ENCODE measurements at regions not wholly inside any gene's neighbourhood (a gene's known extent, or its start where the extent isn't known, plus 50 kb on each side); places are given as distances from the start of the nearest gene placed in this dataset.

DNA sequence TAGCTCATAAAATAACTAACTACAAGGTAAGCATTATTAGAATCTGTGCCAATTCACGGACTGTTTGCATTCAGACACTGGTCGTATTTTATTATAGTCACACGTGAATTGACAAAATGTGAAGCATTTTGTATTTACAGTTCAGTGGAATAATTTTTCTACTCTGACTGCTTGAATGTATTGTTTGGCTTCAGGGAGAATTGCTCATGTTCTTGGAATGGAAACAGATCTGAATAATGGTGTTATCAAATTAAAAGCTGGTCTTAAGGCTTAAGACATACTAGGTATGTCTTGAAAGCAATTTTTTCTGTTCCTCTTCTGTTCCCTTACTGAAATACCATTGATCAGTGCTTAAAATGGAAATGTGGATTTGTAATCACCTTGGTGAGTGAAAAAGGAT, 543.7 kb upstream of the TLE4 start:
- DNase-seq: no peak
- H3K27me3 ChIP-seq (ENCODE audit: control insufficient read depth, insufficient read depth, low read length): no peaks in the 10 kb centered on the region

DNA sequence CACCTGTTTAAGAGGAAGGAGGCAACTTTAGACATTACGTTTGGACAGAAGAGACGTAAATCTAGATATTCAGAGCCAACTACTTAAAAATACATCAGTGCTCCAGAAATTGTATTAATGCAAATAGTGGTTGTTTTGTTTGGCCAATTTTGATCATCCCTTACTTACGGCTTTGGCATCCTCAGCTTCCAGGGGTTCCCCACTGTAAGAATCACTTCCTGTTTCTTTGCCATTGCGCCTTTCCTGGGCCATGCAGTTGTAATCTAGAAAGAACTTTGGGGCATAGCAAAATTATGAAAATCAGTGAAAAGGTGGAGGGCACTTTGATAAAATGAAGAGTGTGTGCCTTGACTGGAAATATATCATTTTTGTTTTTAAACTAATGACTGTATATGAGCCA, 537.2 kb upstream of the TLE4 start:
- DNase-seq: no peak
- Histone ChIP-seq H3K4me3 (ENCODE audit: insufficient read depth, low read depth, low read length) (no peak overlapping the region), H3K36me3 (replicated peaks; ENCODE audit: control insufficient read depth, insufficient read depth, low read length) (no peaks in the 10 kb centered on the region), H3K27me3 (ENCODE audit: control insufficient read depth, insufficient read depth, low read length) (no peaks in the 10 kb centered on the region)

More for the DNA sequence above, 543.7 kb upstream of the TLE4 start:
- H3K4me3 ChIP-seq (ENCODE audit: insufficient read depth, low read depth, low read length): no peak overlapping the region
- no peaks in the 10 kb centered on the region for H3K36me3 ChIP-seq (replicated peaks; ENCODE audit: control insufficient read depth, insufficient read depth, low read length)

DNA sequence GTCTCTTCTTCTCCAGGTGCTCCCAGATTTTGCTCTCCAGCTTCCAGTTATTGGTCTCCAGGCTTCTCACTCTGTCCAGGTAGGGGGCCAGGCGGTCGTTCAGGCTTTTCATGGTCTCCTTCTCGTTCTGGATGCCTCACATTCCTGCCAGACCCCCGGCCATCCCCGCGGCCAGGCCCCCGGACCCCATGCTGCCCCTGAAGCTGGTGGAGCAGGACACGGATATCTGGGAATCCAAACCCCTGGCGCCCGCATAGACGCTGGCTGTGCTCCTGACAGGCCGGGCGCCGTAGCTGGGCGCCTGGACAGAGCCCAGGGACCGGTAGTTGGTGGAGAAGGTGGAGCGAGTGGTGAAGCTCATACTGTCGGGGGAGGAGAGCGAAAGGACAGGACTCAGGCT, 534.4 kb upstream of the TLE4 start:
- no peaks in the 10 kb centered on the region for H3K27me3 ChIP-seq (ENCODE audit: control insufficient read depth, insufficient read depth, low read length)
- no peak overlapping the region for H3K4me3 ChIP-seq (ENCODE audit: insufficient read depth, low read depth, low read length)
- DNase-seq: no peak
- no peaks in the 10 kb centered on the region for H3K36me3 ChIP-seq (replicated peaks; ENCODE audit: control insufficient read depth, insufficient read depth, low read length)

DNA sequence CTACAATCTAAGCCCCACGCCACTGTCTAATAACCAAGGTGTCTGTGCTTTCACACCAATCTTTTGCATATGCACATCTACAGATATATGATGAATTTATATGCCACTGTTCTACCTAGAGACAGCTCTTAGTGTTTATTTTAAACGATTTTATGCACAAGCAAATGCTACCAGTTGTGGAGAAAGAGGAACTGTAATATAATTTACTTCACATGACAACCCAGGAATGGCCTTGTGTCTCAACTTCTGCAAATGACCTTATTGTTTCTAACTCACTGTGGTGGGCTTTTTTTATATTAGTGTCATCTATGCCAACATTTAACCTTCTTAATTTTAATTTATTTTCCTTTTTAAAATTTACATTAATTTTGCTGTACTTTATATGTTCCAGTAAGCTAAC, 531.1 kb upstream of the TLE4 start:
- no peaks in the 10 kb centered on the region for H3K27me3 ChIP-seq (ENCODE audit: control insufficient read depth, insufficient read depth, low read length)
- H3K4me3 ChIP-seq (ENCODE audit: insufficient read depth, low read depth, low read length): no peak overlapping the region
- no peak for DNase-seq
- no peaks in the 10 kb centered on the region for H3K36me3 ChIP-seq (replicated peaks; ENCODE audit: control insufficient read depth, insufficient read depth, low read length)

DNA sequence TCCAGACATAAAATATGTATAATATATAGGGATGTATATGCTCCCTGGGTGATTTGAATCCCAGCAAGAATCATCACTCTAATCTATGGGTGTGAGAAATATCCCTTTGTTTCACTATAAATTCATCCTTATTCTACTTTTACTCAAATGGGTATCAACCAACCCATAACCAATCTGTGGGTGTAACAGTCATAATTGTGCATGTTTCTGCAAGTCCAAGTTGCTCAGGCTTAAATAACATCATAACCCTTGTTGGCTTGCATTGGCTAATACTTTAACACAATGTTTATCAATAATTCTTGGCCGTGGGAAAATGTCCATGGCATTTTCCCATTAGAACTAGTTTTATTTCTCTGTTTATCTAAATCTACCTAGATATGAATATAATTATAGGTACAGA, 530.5 kb upstream of the TLE4 start:
- Histone ChIP-seq H3K4me3 (ENCODE audit: insufficient read depth, low read depth, low read length) (no peak overlapping the region), H3K36me3 (replicated peaks; ENCODE audit: control insufficient read depth, insufficient read depth, low read length) (no peaks in the 10 kb centered on the region), H3K27me3 (ENCODE audit: control insufficient read depth, insufficient read depth, low read length) (no peaks in the 10 kb centered on the region)
- no peak for DNase-seq

DNA sequence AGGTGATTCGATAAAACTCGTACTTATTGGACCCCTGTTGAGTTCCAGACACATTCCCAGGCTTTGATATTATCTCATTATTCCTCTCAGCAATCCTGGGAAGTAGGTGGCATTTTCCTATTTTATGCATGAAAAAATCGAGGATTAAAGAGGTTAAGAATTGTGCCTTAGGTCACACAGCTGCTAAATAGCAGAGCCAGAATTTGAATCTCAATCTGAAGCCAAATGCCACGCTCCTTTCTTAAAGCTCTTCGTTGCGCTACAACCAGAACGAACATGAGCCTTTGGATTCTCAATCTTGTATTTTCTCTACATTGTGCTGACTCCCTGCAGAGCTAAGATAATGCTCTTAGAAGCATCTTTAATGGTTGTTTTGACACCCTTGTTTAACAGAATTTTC, 527.8 kb upstream of the TLE4 start:
- H3K27me3 ChIP-seq (ENCODE audit: control insufficient read depth, insufficient read depth, low read length): no peaks in the 10 kb centered on the region
- no peaks in the 10 kb centered on the region for H3K36me3 ChIP-seq (replicated peaks; ENCODE audit: control insufficient read depth, insufficient read depth, low read length)
- no peak for DNase-seq
- no peak overlapping the region for H3K4me3 ChIP-seq (ENCODE audit: insufficient read depth, low read depth, low read length)

DNA sequence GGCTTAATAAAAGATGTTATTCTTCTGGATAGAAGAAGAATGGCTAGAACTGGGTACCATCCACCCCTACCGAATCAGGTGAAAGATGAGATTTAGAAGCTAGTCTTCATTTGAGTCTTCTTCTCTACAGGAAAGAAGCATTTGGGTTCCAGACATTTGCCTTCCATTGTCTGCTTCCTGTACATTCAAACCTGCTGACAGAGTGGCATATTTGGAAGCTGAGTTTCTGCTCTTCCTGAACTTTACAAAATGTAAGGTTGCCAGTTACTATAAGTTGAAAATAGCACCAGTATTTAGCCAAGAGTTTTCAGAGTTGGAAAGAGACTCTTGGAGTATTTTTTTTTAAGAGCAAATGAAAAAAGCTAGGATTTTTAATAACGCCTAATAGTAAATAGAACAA, 525.4 kb upstream of the TLE4 start:
- Histone ChIP-seq H3K36me3 (replicated peaks; ENCODE audit: control insufficient read depth, insufficient read depth, low read length) (no peaks in the 10 kb centered on the region), H3K27me3 (ENCODE audit: control insufficient read depth, insufficient read depth, low read length) (no peaks in the 10 kb centered on the region), H3K4me3 (ENCODE audit: insufficient read depth, low read depth, low read length) (no peak overlapping the region)
- no peak for DNase-seq

DNA sequence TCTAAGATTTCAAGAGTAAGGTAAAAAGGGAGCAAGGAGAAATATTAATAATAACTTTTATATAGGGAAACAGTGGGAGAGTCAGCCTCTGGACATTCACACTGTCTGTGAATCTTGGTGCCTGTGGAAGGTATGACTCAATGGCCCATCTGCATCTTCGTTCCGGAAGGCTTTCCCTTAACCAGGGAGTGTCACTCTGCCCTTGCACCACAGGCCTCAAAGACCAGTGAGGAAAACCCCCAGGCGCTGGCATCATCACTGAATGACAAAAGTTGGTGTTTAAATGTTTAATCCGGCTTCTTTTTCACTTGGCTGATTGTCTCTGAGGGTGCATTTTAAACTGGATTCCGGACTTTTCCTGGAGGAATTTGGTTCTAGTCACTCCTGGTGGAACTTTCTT, 522.4 kb upstream of the TLE4 start:
- no peaks in the 10 kb centered on the region for H3K36me3 ChIP-seq (replicated peaks; ENCODE audit: control insufficient read depth, insufficient read depth, low read length)
- DNase-seq: no peak
- H3K27me3 ChIP-seq (ENCODE audit: control insufficient read depth, insufficient read depth, low read length): no peaks in the 10 kb centered on the region
- H3K4me3 ChIP-seq (ENCODE audit: insufficient read depth, low read depth, low read length): no peak overlapping the region

DNA sequence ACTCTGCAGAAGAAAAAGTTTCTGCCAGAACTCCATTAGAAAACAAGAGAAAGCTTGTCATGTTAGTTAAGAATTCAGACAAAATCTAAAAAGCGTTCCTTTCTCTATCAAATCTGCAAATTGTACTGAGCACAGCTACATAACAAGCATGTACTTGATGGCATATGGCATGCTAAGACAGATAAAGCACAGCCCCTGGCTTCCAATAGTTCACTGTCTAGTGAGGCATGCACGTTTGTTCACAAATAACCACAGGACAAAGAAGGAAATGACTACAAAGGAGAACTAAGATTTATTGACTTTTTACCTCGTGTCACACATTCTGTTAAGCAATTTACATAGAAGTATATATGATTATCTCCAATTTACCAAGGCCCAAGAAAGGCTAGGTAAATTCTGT, 518.2 kb upstream of the TLE4 start:
- no peaks in the 10 kb centered on the region for H3K36me3 ChIP-seq (replicated peaks; ENCODE audit: control insufficient read depth, insufficient read depth, low read length)
- no peak for DNase-seq
- no peak overlapping the region for H3K4me3 ChIP-seq (ENCODE audit: insufficient read depth, low read depth, low read length)
- H3K27me3 ChIP-seq (ENCODE audit: control insufficient read depth, insufficient read depth, low read length): no peaks in the 10 kb centered on the region

DNA sequence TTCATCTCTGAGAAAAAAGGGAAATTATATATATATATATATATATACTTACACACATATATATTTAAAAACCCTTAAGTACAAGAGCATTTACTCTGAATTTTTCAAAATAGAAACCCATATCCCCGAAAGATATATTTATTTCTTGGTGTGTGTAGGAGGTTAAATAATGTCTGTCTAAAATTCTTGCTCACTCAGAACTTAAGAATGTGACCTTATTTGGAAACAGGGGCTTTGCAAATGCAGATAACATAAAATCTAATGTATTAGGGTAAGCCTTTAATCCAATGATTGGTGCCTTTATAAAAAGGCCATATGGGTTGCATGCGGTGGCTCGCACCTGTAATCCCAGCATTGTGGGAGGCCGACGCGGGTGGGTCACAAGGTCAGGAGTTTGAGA, 517.3 kb upstream of the TLE4 start:
- no peaks in the 10 kb centered on the region for H3K36me3 ChIP-seq (replicated peaks; ENCODE audit: control insufficient read depth, insufficient read depth, low read length)
- no peaks in the 10 kb centered on the region for H3K27me3 ChIP-seq (ENCODE audit: control insufficient read depth, insufficient read depth, low read length)
- no peak for DNase-seq
- H3K4me3 ChIP-seq (ENCODE audit: insufficient read depth, low read depth, low read length): no peak overlapping the region

DNA sequence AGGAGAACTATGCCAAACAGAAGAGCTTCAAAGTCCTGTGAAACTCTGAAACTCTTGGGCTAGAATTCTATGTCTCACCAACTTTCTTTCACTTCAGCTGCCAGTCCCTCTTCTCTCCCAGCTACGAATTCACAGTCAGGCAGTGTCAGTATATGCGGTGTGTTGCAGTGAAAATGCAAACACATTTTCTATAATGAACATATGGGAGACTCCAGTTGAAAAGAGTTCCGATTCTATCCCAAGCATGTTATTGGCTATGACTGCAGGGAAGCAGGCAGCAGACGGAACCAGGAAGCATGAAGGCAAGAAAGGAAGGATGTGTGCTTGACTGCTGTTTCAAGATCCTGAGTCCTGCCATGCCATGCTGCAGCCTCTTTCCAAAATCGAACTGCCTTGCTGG, 515.7 kb upstream of the TLE4 start:
- no peak for DNase-seq
- Histone ChIP-seq H3K36me3 (replicated peaks; ENCODE audit: control insufficient read depth, insufficient read depth, low read length) (no peaks in the 10 kb centered on the region), H3K4me3 (ENCODE audit: insufficient read depth, low read depth, low read length) (no peak overlapping the region), H3K27me3 (ENCODE audit: control insufficient read depth, insufficient read depth, low read length) (no peaks in the 10 kb centered on the region)

DNA sequence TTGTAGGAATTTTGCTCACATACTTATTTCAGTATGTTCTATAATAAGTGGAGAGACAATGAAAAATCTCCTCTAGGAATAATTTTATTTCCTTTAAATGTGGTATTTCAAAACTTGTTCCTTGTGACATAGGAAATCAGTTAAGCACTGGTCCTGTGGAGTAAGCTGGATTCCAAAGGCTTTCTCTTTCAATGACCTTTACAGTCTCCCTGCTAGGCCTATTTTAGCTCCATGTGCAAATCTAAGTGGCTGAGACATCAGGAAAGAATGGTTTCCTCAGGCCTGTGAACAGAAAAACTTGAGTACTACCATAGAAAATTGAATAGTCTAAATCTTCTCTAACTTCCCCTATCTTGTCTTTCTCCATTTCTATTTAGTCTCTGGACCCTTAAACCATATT, 514.2 kb upstream of the TLE4 start:
- H3K4me3 ChIP-seq (ENCODE audit: insufficient read depth, low read depth, low read length): no peak overlapping the region
- DNase-seq: no peak
- H3K36me3 ChIP-seq (replicated peaks; ENCODE audit: control insufficient read depth, insufficient read depth, low read length): no peaks in the 10 kb centered on the region
- no peaks in the 10 kb centered on the region for H3K27me3 ChIP-seq (ENCODE audit: control insufficient read depth, insufficient read depth, low read length)

DNA sequence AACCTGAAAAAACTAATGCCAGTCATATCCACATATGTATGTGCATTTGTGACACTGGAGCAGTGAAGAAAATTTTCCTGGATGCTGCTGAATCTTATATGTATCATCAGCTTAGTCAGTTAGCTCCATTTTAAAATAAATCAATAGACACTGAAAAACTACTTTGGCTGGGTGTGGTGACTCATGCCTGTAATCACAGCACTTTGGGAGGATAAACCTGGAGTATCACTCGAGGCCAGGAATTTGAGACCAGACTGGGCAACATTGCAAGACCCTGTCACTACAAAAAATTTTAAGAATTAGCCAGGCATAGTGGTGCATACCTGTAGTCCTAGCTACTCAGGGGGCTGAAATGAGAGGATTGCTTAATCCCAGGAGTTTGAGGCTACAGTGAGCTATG, 511.0 kb upstream of the TLE4 start:
- no peak for DNase-seq
- no peak overlapping the region for H3K4me3 ChIP-seq (ENCODE audit: insufficient read depth, low read depth, low read length)
- H3K27me3 ChIP-seq (ENCODE audit: control insufficient read depth, insufficient read depth, low read length): no peaks in the 10 kb centered on the region

DNA sequence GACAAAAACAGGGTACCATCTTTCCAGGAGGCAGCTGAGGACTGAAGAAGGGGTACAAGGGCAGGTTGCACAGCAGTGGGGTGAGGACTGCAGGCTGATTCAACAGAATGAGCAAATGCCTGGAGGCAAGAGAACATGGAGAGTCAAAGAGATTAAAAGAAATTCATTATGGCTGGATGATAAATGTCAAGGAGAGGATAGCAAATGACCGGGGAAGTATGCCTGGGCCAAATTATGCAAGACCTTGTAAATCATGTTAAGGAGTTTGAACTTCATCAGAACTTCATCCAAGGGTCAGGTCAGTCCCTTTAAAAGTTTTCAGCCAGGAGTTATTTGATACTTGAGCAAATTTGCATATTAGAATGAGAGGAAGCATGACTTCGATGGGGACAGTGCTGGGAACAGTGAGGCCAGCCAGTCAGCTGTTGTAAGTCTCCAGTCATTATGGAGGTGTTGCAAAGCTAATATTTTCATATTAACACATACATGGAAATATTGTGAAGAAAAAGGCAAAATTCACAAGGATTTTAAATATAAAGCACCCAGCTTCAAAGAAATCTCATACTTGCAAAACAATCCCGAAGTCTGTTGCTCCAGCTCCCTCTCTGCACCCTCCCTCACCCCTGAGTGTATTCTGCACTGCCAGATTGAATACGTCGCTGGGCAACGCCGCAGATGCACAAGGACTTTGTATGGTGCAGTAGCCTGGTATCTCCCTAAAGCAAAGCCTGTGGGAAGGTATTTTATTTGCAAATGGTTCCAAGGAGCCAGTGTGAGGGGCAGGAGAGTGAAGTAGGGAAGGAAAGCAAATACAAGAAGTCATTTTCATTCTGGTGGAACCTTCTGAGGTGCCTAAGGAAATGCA, 509.8 kb upstream of the TLE4 start:
- Histone ChIP-seq H3K4me3 (ENCODE audit: insufficient read depth, low read depth, low read length) (no peak overlapping the region), H3K36me3 (replicated peaks; ENCODE audit: control insufficient read depth, insufficient read depth, low read length) (no peaks in the 10 kb centered on the region), H3K27me3 (ENCODE audit: control insufficient read depth, insufficient read depth, low read length) (no peaks in the 10 kb centered on the region)
- no peak for DNase-seq

More for the DNA sequence above, 511.0 kb upstream of the TLE4 start:
- no peaks in the 10 kb centered on the region for H3K36me3 ChIP-seq (replicated peaks; ENCODE audit: control insufficient read depth, insufficient read depth, low read length)

DNA sequence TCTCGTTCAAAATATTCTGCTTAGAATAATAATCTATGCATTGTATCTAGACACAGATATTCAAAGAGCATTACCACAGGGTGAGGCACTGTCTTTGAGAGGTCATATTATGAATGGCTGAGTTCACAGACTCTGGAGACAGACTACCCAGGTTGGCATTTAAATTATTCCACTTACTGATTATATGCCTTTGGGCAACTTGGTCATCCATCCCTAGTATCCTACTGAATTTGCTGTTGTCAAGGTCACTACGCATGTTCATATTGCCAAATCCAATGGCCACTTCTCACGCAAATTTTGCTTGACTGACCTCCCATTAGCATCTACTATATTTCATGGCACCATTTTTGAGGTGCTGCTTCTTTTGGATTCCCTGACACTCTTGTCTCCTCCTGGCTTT, 498.6 kb upstream of the TLE4 start:
- no peak for DNase-seq
- Histone ChIP-seq H3K27me3 (ENCODE audit: control insufficient read depth, insufficient read depth, low read length) (no peaks in the 10 kb centered on the region), H3K36me3 (replicated peaks; ENCODE audit: control insufficient read depth, insufficient read depth, low read length) (no peaks in the 10 kb centered on the region), H3K4me3 (ENCODE audit: insufficient read depth, low read depth, low read length) (no peak overlapping the region)

DNA sequence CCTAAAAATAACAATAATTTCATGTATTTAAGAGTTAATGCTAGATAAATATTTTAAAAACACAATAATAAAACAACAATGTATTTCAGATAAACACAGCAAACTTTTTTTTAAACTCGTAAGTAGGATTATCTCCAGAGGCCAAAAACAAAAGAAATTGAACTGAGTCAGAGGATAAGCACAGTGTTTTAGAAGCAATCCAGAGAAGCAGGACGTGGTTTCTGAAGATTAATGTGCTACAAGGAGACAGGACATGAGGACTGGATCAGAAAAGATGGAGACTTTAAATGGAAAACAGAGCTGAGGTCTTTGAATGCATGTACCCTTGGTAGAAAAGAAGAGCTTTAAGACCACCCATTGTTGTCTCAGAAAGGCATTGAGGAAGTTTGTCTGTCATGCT, 491.2 kb upstream of the TLE4 start:
- no peak for DNase-seq
- Histone ChIP-seq H3K36me3 (replicated peaks; ENCODE audit: control insufficient read depth, insufficient read depth, low read length) (no peaks in the 10 kb centered on the region), H3K4me3 (ENCODE audit: insufficient read depth, low read depth, low read length) (no peak overlapping the region), H3K27me3 (ENCODE audit: control insufficient read depth, insufficient read depth, low read length) (no peaks in the 10 kb centered on the region)
